GM12872 (cell line): ENCODE measurements at regions not wholly inside any gene's neighbourhood (a gene's known extent, or its start where the extent isn't known, plus 50 kb on each side); places are given as distances from the start of the nearest gene placed in this dataset.

Experiments
- TF ChIP-seq, protein P1 (sequence below): IDR thresholded peaks from 3 replicates; pipeline ENCODE4 v1.5.1; 2011; ENCODE audit warnings: low read depth, mild to moderate bottlenecking, low read length, moderate library complexity; ENCODE audit not compliant: insufficient read depth

DNA sequence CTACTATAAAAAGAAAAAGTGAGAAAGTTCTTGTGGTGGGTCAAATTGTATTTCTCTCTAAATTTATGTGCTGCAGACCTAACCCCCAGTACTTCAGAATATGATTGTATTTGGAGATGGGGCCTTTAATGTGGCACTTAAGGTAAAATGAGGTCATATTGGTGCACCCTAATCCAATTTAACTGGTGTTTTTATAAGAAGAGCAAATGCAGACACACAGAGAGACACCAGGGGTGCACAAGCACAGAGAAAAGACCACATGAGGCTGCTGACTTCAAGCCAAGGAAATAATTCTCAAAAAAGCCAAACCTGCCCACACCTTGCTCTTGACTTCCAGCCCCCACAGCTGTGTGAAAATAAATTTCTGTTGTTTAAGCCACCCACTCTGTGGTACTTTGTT lies 80.2 kb upstream of the HTR4 start:
- TF ChIP-seq, protein P1, sequence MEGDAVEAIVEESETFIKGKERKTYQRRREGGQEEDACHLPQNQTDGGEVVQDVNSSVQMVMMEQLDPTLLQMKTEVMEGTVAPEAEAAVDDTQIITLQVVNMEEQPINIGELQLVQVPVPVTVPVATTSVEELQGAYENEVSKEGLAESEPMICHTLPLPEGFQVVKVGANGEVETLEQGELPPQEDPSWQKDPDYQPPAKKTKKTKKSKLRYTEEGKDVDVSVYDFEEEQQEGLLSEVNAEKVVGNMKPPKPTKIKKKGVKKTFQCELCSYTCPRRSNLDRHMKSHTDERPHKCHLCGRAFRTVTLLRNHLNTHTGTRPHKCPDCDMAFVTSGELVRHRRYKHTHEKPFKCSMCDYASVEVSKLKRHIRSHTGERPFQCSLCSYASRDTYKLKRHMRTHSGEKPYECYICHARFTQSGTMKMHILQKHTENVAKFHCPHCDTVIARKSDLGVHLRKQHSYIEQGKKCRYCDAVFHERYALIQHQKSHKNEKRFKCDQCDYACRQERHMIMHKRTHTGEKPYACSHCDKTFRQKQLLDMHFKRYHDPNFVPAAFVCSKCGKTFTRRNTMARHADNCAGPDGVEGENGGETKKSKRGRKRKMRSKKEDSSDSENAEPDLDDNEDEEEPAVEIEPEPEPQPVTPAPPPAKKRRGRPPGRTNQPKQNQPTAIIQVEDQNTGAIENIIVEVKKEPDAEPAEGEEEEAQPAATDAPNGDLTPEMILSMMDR = no peak

DNA sequence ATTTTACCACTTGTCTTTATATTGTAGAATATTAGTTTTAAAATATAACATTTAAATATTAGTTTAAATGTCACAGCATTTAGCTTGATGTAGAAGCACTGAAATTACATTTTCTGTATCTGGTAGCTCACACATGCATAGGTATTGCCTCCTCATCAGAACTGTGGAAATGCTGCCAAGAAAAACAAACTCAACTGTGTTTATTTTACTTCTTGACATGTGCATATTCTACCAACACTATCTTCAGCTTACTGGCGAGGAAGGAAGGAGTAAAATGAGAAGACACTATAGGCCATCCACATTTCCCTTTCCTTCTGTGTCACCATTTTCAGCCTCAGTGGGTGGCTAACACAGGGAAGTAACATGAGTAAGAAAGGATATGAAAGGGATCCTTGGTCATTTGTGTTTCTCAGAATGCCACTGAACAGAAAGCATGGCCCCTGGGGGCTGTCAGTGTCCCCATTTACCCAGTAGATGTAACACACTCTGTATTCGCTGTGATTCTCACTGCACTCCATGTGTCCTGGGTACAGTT lies 81.0 kb upstream of the HTR4 start:
- TF ChIP-seq, protein P1 = no peak

DNA sequence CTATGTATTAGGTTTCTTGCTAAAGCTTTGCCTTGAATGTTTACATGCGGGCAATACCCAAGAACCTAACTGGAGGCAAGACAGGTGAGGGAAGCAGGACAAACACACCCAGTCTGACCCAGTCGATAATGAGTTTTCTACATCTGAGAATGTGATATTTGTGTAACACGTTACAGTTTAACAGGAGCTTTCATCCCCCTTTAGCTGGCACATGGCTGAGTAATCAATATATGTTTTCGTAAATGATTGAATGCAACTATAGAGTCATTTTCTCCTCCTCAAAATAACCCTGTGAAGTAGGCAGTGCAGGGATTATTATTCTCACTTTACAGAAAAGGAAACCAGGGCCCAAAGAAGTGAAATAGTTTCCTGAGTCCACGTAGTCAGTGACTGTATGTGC lies 84.7 kb upstream of the HTR4 start:
- TF ChIP-seq, protein P1 = no peak

DNA sequence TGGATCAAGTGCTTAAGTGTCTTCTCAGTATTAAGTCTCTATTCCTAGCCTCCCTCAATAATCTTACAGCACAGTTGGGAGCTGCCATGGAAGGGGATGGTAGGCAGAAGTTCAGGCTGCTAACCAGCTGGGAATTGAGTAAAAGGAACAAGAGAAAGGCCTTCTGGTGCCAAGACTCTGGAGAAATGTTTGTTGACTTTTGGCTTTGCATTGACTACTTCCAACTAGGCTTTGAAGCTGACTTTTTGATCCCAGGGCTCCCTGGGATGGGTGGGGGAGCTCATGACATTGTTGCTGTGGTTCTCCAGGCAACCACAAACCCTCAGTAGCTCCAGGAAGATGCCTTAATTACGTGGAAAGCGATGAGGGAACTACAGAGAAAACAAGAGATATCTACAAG lies 85.2 kb upstream of the HTR4 start:
- TF ChIP-seq, protein P1 = no peak

DNA sequence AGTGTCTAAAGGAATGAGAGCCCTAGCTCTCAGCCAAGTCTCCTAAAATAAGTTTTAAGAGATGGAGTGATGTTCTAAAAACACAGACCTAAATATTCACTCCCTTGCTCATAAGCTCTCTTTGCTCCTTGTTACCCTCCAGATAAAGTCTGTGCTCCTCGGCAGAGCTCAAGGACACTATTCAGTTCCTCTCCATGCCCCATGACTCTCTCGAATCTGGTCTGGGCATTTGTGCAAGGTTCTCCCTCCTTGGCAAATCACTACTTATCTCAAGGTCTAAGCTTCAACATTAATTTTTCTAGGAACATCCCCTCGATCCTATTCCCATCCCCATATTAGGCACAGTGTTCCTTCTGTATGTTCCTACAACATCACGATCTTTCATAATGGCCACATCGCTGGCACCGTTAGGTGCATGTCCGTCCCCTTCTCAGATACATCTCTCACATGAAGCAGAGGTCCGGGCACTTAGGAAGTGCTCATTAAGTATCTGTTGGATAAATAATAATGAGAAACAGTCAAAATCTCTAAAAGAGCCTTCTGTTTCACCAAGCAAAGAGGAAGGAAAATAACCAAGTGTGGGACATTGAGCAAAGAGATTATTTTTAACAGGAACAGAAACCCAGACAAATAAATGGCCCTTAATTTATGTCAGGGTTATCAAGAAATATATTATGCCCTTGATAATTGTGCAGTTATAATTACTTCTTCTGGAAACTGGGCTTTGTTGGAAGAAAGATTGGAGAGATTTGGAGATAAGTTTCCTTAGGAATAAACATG lies 85.9 kb upstream of the HTR4 start:
- TF ChIP-seq, protein P1 = no peak

DNA sequence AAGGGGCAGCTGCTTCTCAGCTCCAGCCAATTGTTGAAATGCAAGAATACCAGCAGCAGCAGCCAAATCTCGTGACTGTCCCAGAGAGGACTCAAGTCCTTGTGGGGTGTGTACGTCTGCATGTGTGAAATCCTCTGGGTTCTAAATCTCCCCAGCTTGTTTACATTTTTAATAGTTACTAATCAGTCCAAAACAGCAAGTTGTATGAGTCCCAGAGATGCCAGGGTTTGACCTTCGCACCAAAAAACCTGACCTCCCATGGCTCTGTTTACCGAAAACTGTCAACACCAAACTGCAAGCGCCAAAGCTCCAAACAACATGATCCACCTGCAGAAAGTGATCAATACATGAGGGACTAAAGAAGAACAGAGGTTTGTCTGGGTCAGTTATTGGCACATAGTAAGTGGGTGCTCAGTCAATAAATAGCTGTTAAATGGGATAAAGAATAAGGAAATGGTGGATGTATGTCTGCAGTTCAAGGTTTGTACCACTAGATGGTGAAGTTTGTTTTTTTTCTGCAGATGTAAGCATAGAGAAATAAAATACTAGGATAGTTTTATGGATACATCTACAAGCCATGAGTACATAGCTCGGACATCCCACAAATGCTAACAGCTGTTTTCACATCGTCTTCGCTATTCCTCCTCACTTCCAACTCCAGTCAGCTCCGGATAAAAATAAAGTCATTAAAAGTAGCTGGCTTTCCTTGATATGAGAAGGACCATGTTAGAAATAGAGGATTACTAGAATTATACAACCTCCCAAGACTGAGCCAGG lies 85.3 kb upstream of the ADRB2 start:
- TF ChIP-seq, protein P1 = peak; percentile 71; the same call in 2 of the 3 replicates

DNA sequence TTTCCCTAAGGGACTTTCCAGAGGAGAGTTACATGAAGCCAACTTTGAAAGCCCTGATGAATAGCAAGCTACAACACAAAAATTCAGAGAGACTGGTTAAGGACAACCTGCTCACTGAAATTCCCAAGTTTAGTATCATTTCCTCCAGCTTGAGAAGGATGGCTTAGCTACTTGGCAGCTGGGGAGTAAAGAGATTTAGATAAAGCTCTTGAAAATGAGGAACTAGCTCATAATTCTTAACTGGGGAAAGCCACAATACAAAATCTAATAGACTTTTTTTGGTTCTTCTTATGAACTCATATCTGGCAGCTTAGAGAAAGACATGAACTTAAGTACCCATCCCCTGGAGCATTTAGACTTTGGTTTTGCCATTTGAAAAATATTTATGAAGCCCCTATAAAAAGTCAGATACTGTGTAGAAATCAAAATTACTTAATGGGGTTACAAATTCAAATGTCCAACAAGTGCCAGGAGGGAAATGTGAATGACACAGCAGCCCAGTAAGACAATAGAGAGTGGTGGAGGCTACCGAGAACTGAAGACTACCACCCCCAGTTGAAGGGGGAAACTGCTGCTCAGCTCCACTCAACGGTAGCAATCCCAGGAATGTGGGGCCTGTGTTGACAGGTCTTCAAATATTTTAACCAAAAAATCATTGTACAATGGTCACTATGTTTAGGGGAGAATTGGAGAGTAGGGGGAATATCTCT lies 79.4 kb upstream of the ADRB2 start:
- TF ChIP-seq, protein P1 = no peak
